NT2/D1 (cell line): ENCODE measurements at regions not wholly inside any gene's neighbourhood (a gene's known extent, or its start where the extent isn't known, plus 50 kb on each side); places are given as distances from the start of the nearest gene placed in this dataset.

Experiments
- DNase-seq: peaks from one replicate; pipeline ENCODE4 v3.0.0-alpha.2; 2011; ENCODE audit warnings: low read depth, low spot score
- H3K27me3 ChIP-seq: 2 replicates; pipeline ENCODE4 v1.6.0; 2011; ENCODE audit warnings: mild to moderate bottlenecking; ENCODE audit not compliant: insufficient read length, insufficient read depth
- H3K36me3 ChIP-seq: 2 replicates; pipeline ENCODE4 v1.6.1; 2011; ENCODE audit warnings: mild to moderate bottlenecking, low read length, mixed read lengths; ENCODE audit not compliant: insufficient read depth, insufficient read length
- H3K4me1 ChIP-seq: 2 replicates; pipeline ENCODE4 v1.5.1; 2011; ENCODE audit not compliant: insufficient read depth, insufficient read length
- H3K4me3 ChIP-seq: 2 replicates; pipeline ENCODE4 v1.5.1; 2011; ENCODE audit warnings: low read depth; ENCODE audit not compliant: insufficient read length
- H3K9ac ChIP-seq: 2 replicates; pipeline ENCODE4 v1.6.0; 2011; ENCODE audit warnings: low read depth; ENCODE audit not compliant: insufficient read length
- H3K9me3 ChIP-seq: 2 replicates; pipeline ENCODE4 v1.5.1; 2011; ENCODE audit warnings: mild to moderate bottlenecking, low read length; ENCODE audit not compliant: insufficient read depth
- SUZ12 ChIP-seq: IDR thresholded peaks from 2 replicates; pipeline ENCODE4 v1.6.1; 2011; ENCODE audit not compliant: insufficient read length, insufficient read depth; ENCODE audit errors: extremely low read depth
- YY1 ChIP-seq: IDR thresholded peaks from 2 replicates; pipeline ENCODE4 v1.6.1; 2011; ENCODE audit not compliant: insufficient read length, insufficient read depth
- ZNF274 ChIP-seq: IDR thresholded peaks from 2 replicates; pipeline ENCODE4 v1.6.1; 2011; ENCODE audit warnings: mild to moderate bottlenecking, low read depth, low read length

DNA sequence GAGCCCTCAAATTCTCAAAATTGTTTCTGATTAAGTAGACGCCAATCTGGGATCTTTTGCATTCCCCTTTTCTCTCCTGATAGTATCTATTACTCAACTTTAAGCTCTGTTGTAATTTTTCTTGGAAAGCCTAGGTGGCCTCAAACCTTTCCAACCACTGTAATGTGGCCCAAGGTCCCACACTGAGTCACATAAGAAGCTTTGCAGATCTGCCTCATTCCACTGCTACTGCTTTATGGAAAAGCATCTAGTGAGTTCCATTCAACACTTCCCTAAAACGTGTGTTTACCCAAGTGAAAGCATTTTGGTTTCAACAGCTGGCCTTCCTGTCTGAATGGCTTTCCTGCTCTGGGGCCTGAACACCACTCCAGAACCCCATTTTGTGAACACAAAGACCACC, 493.6 kb upstream of the SPHKAP start:
- Histone ChIP-seq H3K9ac (no peak overlapping the region), H3K27me3 (no peaks in the 10 kb centered on the region), H3K36me3 (no peaks in the 10 kb centered on the region), H3K4me3 (no peak overlapping the region), H3K4me1 (no peaks in the 10 kb centered on the region), H3K9me3 (no peaks in the 10 kb centered on the region)
- TF ChIP-seq SUZ12 = no peak
- no peak for TF ChIP-seq YY1
- TF ChIP-seq ZNF274 = no peak
- DNase-seq = no peak

- no peaks in the 10 kb centered on the region for H3K4me1 ChIP-seq
- no peak overlapping the region for H3K4me3 ChIP-seq
- no peaks in the 10 kb centered on the region for H3K36me3 ChIP-seq
- H3K9ac ChIP-seq = no peak overlapping the region
- no peaks in the 10 kb centered on the region for H3K27me3 ChIP-seq
- no peaks in the 10 kb centered on the region for H3K9me3 ChIP-seq
- no peak for TF ChIP-seq YY1
- no peak for TF ChIP-seq SUZ12
- TF ChIP-seq ZNF274 = no peak
- DNase-seq = no peak
Observed at GRCh38 chr2:228673876-228674554, 492.5 kb upstream of the SPHKAP start.

- H3K9ac ChIP-seq = no peak overlapping the region
- no peaks in the 10 kb centered on the region for H3K27me3 ChIP-seq
- no peaks in the 10 kb centered on the region for H3K4me1 ChIP-seq
- TF ChIP-seq ZNF274 (no peak), YY1 (no peak), SUZ12 (no peak)
- no peaks in the 10 kb centered on the region for H3K36me3 ChIP-seq
- DNase-seq = no peak
- no peak overlapping the region for H3K4me3 ChIP-seq
- no peaks in the 10 kb centered on the region for H3K9me3 ChIP-seq
Observed at GRCh38 chr2:228669690-228670089, 488.2 kb upstream of the SPHKAP start.

GRCh38 chr2:228665232-228665631, 483.7 kb upstream of the SPHKAP start:
- Histone ChIP-seq H3K4me1 (no peaks in the 10 kb centered on the region), H3K9me3 (no peaks in the 10 kb centered on the region), H3K27me3 (no peaks in the 10 kb centered on the region), H3K36me3 (no peaks in the 10 kb centered on the region), H3K4me3 (no peak overlapping the region), H3K9ac (no peak overlapping the region)
- DNase-seq = no peak
- TF ChIP-seq YY1 (no peak), ZNF274 (no peak), SUZ12 (no peak)

GRCh38 chr2:228658998-228659397, 477.5 kb upstream of the SPHKAP start:
- Histone ChIP-seq H3K36me3 (no peaks in the 10 kb centered on the region), H3K9ac (no peak overlapping the region), H3K4me3 (no peak overlapping the region), H3K9me3 (no peaks in the 10 kb centered on the region), H3K27me3 (no peaks in the 10 kb centered on the region), H3K4me1 (no peaks in the 10 kb centered on the region)
- TF ChIP-seq YY1 (no peak), ZNF274 (no peak)
- no peak for DNase-seq

- Histone ChIP-seq H3K9ac (no peak overlapping the region), H3K27me3 (no peaks in the 10 kb centered on the region), H3K4me3 (no peak overlapping the region), H3K36me3 (no peaks in the 10 kb centered on the region), H3K4me1 (no peaks in the 10 kb centered on the region), H3K9me3 (no peaks in the 10 kb centered on the region)
- TF ChIP-seq YY1 = no peak
- TF ChIP-seq SUZ12 = no peak
- TF ChIP-seq ZNF274 = no peak
- DNase-seq = peak; percentile 25
Observed at GRCh38 chr2:228657807-228658402, 476.4 kb upstream of the SPHKAP start.

DNA sequence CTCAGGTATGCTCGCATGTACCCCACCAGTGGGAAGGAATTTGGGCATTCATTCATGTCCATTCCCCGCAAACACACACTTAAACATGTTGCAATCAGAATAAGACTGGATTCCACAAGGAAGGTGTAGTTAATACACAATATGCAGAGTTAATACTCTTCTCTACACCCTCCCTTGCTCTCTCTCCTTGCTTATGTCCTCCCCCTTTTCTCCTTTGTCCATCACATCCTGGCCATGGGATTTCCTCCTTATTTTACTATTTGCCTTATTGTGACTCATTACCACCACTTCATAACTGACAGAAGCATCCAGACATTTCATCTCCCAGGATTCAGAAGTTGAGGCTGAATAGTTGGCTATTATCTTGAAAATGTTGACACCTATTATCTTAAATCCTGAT, 473.8 kb upstream of the SPHKAP start:
- H3K9me3 ChIP-seq = no peaks in the 10 kb centered on the region
- H3K4me1 ChIP-seq = no peaks in the 10 kb centered on the region
- H3K36me3 ChIP-seq = no peaks in the 10 kb centered on the region
- TF ChIP-seq SUZ12 = no peak
- no peak for TF ChIP-seq YY1
- no peak for TF ChIP-seq ZNF274
- no peak overlapping the region for H3K9ac ChIP-seq
- H3K27me3 ChIP-seq = no peaks in the 10 kb centered on the region
- no peak overlapping the region for H3K4me3 ChIP-seq
- DNase-seq = no peak

DNA sequence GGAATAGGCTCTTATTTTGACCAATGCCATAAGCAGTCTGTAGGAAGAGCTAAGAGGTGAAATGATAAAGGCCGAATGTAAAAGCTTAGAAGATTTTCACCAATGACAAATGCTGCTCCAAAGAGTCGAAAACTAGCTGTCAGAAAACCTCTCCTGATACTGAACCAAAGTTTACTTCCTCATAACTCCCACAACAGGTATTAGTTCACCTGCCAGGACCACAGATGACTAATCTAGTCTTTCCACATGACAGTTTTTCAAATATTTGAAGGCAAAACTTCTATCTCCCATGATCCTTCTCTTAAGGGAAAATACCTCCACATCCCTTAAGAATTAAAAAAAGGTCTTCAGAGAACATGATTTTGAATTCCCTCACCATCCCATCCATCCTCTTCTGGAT, 473.2 kb upstream of the SPHKAP start:
- Histone ChIP-seq H3K4me3 (no peak overlapping the region), H3K9me3 (no peaks in the 10 kb centered on the region), H3K27me3 (no peaks in the 10 kb centered on the region), H3K4me1 (no peaks in the 10 kb centered on the region), H3K36me3 (no peaks in the 10 kb centered on the region), H3K9ac (no peak overlapping the region)
- DNase-seq = no peak
- no peak for TF ChIP-seq SUZ12
- TF ChIP-seq ZNF274 = no peak
- no peak for TF ChIP-seq YY1
